AG04450 (cell line): ENCODE measurements at regions not wholly inside any gene's neighbourhood (a gene's known extent, or its start where the extent isn't known, plus 50 kb on each side); places are given as distances from the start of the nearest gene placed in this dataset.
"Not testable (repeated sequence)": the region's sequence is repeated elsewhere in the genome, so short reads cannot be mapped to it uniquely, and the experiment has no call there.

Experiments
- CTCF ChIA-PET: fragments of 300-600, 350-600 bp; formaldehyde crosslinking; extraction: SDS; loops from one replicate; lab custom pipeline; 2022; ENCODE audit warnings: antibody characterized with exemption, inconsistent platforms; lab: Charles Lee
- POLR2A ChIA-PET: fragments of 350-600 bp; formaldehyde crosslinking; extraction: SDS; loops from one replicate; lab custom pipeline; 2021; ENCODE audit warnings: antibody characterized with exemption, inconsistent platforms; lab: Yijun Ruan, JAX
- DNase-seq: peaks from one replicate; pipeline ENCODE4 v3.0.0-alpha.2; 2011; ENCODE audit warnings: low read depth, low spot score
- H3K27ac ChIP-seq: one replicate; pipeline ENCODE4 v1.5.1; 2012; ENCODE audit warnings: low read depth, low read length, control low read depth
- H3K27me3 ChIP-seq: one replicate; pipeline ENCODE4 v1.6.0; 2012; ENCODE audit warnings: low read length; ENCODE audit not compliant: control insufficient read depth, insufficient read depth
- H3K4me3 ChIP-seq: 2 replicates; pipeline ENCODE4 v1.5.1; 2011; ENCODE audit warnings: mild to moderate bottlenecking, low read depth, low read length, control low read depth
- H3K9me3 ChIP-seq: 2 replicates; pipeline ENCODE4 v1.5.1; 2012; ENCODE audit warnings: low read length; ENCODE audit not compliant: control insufficient read depth, insufficient read depth
- CTCF ChIP-seq: IDR thresholded peaks from 2 replicates; pipeline ENCODE4 v1.5.1; 2011; ENCODE audit warnings: low read depth, low read length, control low read depth, inconsistent platforms

GRCh38 chr6:11943060-11943459 is 69.1 kb upstream of the HIVEP1 start:
- Histone ChIP-seq H3K27me3 (no peaks in the 10 kb centered on the region), H3K27ac (no peak overlapping the region), H3K4me3 (no peak overlapping the region), H3K9me3 (no peaks in the 10 kb centered on the region)
- no peak for DNase-seq
- POLR2A ChIA-PET = no interaction called here
- TF ChIP-seq CTCF = no peak
- CTCF ChIA-PET = no interaction called here

GRCh38 chr6:11942185-11942864 is 69.8 kb upstream of the HIVEP1 start:
- CTCF ChIA-PET = no interaction called here
- POLR2A ChIA-PET = no interaction called here
- H3K27me3 ChIP-seq = no peaks in the 10 kb centered on the region
- no peak overlapping the region for H3K4me3 ChIP-seq
- no peak for DNase-seq
- H3K27ac ChIP-seq = no peak overlapping the region
- no peaks in the 10 kb centered on the region for H3K9me3 ChIP-seq
- no peak for TF ChIP-seq CTCF

- H3K9me3 ChIP-seq, DNase-seq, H3K27me3 ChIP-seq, H3K27ac ChIP-seq, CTCF ChIA-PET, POLR2A ChIA-PET, H3K4me3 ChIP-seq: not testable (repeated sequence)
These were observed 71.5 kb upstream of the HIVEP1 start for GRCh38 chr6:11940532-11941166.

GRCh38 chr6:11938285-11938890 is 73.7 kb upstream of the HIVEP1 start:
- Histone ChIP-seq H3K27me3 (no peaks in the 10 kb centered on the region), H3K4me3 (no peak overlapping the region), H3K27ac (no peak overlapping the region), H3K9me3 (no peaks in the 10 kb centered on the region; the same call in 1 of the 2 replicates)
- POLR2A ChIA-PET = no interaction called here
- DNase-seq = no peak
- no peak for TF ChIP-seq CTCF
- CTCF ChIA-PET = no interaction called here

GRCh38 chr6:11934638-11935037 is 77.5 kb upstream of the HIVEP1 start:
- ChIA-PET POLR2A (no interaction called here), CTCF (no interaction called here)
- no peak overlapping the region for H3K4me3 ChIP-seq
- no peak for DNase-seq
- H3K9me3 ChIP-seq = peaks cover 7% of the 10 kb centered on the region; the same call in 1 of the 2 replicates
- H3K27me3 ChIP-seq = no peaks in the 10 kb centered on the region
- H3K27ac ChIP-seq = no peak overlapping the region
- no peak for TF ChIP-seq CTCF

- H3K9me3 ChIP-seq, H3K27me3 ChIP-seq, DNase-seq, H3K4me3 ChIP-seq, POLR2A ChIA-PET, CTCF ChIA-PET, H3K27ac ChIP-seq: not testable (repeated sequence)
These were observed 79.2 kb upstream of the HIVEP1 start for GRCh38 chr6:11932892-11933291.
